GM12878 (cell line): ENCODE measurements at regions not wholly inside any gene's neighbourhood (a gene's known extent, or its start where the extent isn't known, plus 50 kb on each side); places are given as distances from the start of the nearest gene placed in this dataset.

Source experiments
- CTCF ChIP-seq, 3 experiments: IDR thresholded peaks in 2 of 3; conservative IDR thresholded peaks in 1 of 3; 2 replicates each; pipeline ENCODE4 v1.5.1; 2011; ENCODE audit warnings: low read depth in 3 of 3, low read length in 3 of 3, mild to moderate bottlenecking in 3 of 3, control low read depth in 2 of 3, moderate library complexity in 2 of 3, inconsistent platforms in 1 of 3, mixed read lengths in 1 of 3; ENCODE audit not compliant: control insufficient read depth in 2 of 3, insufficient read depth in 1 of 3; ENCODE audit errors: extremely low read depth in 1 of 3
- EP300 ChIP-seq, 2 experiments: fragments of 150-350 bp in 1 of 2; IDR thresholded peaks; 2 replicates each; pipeline ENCODE4 v1.6.1; 2011 to 2012; ENCODE audit warnings: low read depth in 2 of 2, low read length in 2 of 2, borderline replicate concordance in 1 of 2, improper control_type of control experiment in 1 of 2, inconsistent platforms in 1 of 2; ENCODE audit not compliant: control insufficient read depth in 1 of 2
- SIN3A ChIP-seq: IDR thresholded peaks from 2 replicates; pipeline ENCODE4 v1.6.1; 2012; ENCODE audit warnings: low read depth, low read length, improper control_type of control experiment

- TF ChIP-seq EP300 (IDR thresholded peaks at IDR 0.05; ENCODE audit: borderline replicate concordance in 1 of 2, control insufficient read depth in 1 of 2, low read depth in 2 of 2, low read length in 2 of 2) (no peak), SIN3A (no peak), CTCF (IDR thresholded peaks at IDR 0.05 in 2 of 3, conservative IDR thresholded peaks at IDR 0.05 in 1 of 3; ENCODE audit: control insufficient read depth in 2 of 3, extremely low read depth in 1 of 3, insufficient read depth in 1 of 3, low read depth in 3 of 3, low read length in 3 of 3) (no peak)
These were observed 55.8 kb downstream of the DOP1B start for GRCh38 chr21:36212513-36212780.
